OCI-LY7 (cell line): ENCODE measurements at regions not wholly inside any gene's neighbourhood (a gene's known extent, or its start where the extent isn't known, plus 50 kb on each side); places are given as distances from the start of the nearest gene placed in this dataset.

Source experiments
- EZH2phosphoT487 ChIP-seq: fragments of 200-600 bp; sonication (generic); IDR thresholded peaks from 2 replicates; pipeline ENCODE4 v1.6.1; 2018; ENCODE audit warnings: low read depth, borderline replicate concordance, mild to moderate bottlenecking, mixed run types, antibody characterized with exemption, low read length, moderate library complexity, mixed read lengths
- TF ChIP-seq, protein P1 (sequence below): fragments of 200-600 bp; sonication (generic); conservative IDR thresholded peaks from 2 replicates; pipeline ENCODE4 v1.5.1; 2014; ENCODE audit warnings: mild to moderate bottlenecking, antibody characterized with exemption, low read length, moderate library complexity, mixed read lengths

DNA sequence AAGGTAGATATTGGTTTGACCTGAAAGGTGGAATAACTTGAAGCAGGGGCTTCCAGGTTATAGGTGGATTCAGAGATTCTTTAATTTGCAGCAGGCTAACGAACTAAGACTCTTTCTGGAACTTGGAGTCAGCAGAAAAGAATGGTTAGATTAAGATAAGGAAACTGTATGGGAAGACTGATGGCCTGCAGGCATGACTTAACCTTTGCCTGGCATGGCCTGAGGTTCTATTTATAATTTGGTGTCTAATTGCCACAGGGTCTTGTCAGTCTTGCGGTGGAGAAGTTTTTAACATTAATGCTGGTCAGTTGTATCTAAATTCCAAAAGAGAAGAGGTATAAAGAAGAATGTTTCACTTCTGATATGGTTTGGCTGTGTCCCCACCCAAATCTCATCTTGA, 110.3 kb upstream of the VCX3A start:
- TF ChIP-seq, protein P1, sequence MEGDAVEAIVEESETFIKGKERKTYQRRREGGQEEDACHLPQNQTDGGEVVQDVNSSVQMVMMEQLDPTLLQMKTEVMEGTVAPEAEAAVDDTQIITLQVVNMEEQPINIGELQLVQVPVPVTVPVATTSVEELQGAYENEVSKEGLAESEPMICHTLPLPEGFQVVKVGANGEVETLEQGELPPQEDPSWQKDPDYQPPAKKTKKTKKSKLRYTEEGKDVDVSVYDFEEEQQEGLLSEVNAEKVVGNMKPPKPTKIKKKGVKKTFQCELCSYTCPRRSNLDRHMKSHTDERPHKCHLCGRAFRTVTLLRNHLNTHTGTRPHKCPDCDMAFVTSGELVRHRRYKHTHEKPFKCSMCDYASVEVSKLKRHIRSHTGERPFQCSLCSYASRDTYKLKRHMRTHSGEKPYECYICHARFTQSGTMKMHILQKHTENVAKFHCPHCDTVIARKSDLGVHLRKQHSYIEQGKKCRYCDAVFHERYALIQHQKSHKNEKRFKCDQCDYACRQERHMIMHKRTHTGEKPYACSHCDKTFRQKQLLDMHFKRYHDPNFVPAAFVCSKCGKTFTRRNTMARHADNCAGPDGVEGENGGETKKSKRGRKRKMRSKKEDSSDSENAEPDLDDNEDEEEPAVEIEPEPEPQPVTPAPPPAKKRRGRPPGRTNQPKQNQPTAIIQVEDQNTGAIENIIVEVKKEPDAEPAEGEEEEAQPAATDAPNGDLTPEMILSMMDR = no peak
- TF ChIP-seq EZH2phosphoT487 = no peak
